Activated T-helper 1 cell treated with Interleukin-2 at 50 U/mL for 16 hours (primary cell): ENCODE measurements at regions not wholly inside any gene's neighbourhood (a gene's known extent, or its start where the extent isn't known, plus 50 kb on each side); places are given as distances from the start of the nearest gene placed in this dataset.

Experiments used
- DNase-seq: peaks from one replicate; pipeline ENCODE4 v3.0.0-alpha.2; 2020; ENCODE audit warnings: low read depth

DNA sequence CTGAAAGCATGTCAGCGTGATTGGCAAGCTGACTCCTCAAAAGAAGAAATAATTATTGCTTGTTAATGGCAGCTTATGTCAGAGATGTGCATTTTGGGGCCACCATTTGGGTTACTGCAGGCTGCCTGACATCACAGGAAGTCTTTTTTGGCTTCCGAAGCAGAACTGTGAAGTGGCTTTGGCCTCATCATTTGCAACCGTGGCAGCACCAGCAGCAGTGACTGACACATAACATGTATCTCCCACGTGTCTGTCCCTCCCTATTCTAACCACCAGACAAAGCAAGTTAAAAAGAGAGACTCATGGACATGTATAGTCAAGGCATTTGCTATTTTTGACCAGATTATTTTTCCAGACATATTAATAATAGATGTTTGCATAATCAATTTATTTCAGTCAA, 488.7 kb upstream of the ACVR2A start:
- DNase-seq: no peak

DNA sequence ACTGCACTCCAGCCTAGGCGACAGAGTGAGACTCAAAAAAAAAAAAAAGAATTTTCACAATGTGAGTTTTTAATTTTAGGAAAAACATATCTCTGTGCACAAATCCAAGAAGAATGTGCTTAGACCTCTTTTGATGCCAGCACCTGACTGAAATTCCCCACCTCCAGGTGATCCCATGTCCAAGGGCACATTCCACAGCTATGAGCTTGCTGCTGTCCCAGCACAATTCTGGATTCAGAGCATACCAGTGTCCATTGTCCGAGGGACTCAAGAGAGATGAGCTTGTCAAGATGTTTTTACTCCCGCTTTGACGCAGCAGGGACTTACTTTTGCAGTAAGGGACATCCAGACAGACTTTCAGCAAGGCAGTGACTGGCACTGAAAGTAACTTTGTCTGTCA, 489.1 kb upstream of the ACVR2A start:
- no peak for DNase-seq

DNA sequence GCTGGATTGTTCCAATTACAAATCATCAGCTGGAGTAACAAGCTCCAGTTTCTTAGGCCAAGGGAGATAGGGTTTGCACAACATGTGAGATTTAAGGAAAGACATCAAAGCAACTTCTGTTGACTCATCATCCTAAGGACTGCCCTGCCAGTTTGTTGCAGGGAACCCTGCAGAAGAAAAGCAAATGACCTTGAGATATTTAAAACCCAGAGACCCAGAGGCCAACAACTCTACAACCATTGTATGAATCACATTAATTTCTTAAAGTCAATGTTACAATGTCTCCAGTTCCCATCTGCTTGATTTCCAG, 491.8 kb upstream of the ACVR2A start:
- no peak for DNase-seq

DNA sequence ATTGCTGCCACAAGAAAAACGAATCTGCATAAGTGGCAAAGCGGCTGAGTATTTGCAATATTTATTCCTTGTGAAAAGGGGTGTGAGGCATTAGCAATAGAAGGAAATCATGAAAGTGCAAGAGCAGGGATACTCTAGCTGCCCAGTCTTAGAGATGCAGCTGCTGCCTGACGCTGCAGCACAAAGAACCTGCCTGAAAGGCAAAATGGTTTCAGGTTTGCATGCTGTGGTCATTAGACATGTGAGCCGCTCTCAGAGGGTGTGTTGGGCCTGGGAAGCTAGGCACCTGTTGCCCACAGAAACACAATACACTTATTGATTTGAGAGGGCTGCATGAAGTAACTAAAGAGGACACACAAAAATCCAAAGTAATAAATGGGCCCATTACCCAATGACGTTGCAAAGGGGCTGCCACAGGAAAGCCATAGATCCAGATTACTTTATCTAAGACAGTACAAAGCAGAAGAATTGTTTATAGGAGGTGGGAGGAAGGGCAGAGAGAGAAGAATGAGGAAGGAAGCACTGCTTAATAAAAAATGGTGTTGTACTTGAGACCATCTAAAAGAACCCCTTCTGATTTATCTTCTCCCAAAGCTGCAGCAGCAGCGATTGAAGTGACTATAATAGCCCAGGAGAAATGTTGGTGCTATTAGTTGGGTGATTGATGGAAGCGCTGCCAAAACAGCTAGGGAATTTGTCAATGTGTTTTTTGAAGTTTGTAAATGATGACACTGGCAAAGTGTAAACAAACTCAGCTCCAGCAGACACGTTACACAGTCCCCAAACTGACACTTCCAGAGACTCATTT, 492.4 kb upstream of the ACVR2A start:
- no peak for DNase-seq

DNA sequence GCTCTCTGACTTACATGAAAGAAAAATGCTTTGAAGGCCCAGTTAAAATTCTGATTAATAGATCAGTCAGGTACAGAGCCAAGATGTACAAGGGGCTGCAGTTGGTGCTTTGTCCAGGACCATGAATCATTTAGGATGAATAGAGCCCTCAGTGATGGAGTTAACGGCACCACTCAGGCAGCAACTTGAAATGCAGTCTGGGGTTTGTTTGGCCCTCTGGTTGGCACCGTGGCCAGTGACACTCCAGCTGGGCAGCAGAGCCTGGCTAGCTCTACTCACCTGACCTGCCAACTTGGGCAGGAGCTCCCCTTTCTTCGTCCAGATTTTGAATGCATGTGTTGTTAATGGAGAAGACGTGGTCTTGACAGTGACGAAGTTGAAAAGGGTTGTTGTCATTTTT, 493.0 kb upstream of the ACVR2A start:
- no peak for DNase-seq

DNA sequence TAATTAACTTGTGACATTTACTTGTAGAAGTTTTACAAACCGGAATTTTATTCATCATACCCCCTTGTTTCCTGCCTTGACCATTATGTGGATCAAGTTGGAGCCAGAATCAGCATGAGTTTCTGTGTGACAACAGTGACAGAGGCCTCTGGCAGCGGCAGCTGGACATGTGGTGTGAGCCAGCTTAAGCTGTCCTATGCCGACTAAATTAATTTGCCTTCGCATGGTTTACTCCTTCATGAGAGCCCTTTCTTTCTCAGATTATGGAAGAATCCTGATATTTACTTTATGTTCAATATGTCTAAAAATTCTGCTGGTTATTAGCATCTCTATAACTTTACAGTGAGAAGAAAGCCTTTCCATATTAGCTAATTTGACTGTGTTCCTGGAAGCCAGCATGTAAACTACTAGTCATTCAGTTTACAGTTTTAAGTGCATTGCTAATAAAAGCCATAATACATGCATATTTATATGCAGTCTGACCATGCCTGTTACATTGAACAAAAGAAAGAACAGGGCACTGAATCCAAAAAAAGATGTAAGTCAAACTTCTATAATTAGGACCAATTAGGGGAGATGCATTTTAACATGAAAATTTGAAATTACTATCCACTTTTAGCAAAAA, 495.8 kb upstream of the ACVR2A start:
- no peak for DNase-seq

DNA sequence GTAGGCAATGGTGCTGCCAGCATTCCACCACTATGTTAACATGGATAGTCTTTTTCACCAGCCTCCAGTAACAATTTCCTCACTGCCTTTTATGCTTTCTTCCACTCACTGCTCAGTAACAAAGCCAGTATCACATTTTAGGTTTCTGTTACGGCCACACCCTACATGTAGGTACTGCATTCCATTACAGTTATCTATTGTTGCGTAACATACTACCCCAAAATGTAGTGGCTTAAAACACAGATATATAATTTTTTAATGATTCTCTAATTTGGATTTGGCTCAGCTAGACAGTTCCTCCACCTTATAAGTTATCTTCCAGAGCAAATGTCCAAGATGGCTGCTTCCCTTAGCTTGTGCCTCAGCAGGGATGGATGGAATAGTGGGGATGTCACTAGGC, 498.7 kb upstream of the ACVR2A start:
- DNase-seq: no peak

DNA sequence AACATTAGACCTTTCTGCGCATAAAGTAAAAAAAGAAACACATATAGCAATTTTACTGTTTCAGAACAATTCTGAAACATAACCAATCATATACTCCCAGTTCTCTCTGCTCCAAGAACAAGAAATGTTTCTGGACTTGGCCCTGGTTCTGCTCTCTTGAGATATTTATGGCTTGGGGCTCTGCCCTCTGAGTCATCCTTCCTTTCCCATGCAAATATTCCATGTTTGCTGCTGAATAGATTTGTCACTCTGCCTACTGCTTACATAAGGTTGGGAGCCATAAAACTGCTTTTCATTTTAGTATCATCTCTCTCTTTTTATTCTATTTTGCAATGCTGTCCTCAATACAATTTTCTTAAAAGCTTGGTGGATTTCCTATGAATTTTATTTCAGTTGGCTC, 499.6 kb upstream of the ACVR2A start:
- DNase-seq: no peak

DNA sequence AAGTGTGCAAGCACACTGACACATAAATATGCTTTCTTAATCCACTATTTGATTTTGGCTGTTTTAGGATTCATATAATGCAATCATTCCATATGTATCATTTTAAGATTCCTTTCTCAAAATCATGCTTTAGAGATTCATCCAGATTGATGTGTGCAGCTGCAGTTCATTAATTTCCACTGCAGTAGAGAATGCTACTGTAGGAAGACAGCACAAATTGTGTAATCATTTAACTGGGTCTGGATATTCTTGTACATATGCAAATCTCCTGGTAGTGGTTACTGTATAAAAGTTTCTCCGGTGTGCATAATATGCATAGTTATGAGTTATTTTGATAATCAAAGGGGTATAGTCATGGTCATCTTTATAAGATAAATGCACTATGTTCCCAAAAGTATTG, 502.5 kb upstream of the ACVR2A start:
- no peak for DNase-seq

DNA sequence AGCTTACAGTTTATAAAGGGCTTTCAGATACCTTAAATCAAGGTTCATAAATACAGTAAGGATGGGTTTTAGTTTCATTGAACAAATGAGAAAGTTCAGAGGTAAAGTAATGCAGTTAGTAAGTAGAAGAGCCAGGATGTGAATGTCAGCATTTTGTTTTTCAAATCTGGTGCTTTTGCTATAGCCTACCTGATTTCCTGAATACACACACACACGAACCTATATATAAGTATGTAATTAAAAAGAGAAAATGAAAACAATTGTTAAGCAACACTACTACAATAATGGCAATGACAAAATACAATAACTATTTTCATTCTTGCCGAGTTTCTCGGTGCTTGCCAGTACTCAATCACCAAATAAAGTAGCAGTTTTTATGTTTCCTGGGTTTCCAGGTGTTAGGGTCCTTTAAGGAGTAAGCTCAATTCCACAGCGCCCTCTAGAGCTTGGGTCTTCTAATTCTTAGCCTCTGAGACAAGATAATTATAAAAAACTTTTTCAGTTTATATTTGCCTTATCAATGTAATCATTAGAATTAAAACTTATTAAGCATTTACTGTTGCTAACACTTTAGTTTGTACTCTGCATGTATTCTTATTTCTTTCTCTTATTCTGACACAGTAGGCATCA, 512.9 kb upstream of the ACVR2A start:
- DNase-seq: peak; percentile 4

DNA sequence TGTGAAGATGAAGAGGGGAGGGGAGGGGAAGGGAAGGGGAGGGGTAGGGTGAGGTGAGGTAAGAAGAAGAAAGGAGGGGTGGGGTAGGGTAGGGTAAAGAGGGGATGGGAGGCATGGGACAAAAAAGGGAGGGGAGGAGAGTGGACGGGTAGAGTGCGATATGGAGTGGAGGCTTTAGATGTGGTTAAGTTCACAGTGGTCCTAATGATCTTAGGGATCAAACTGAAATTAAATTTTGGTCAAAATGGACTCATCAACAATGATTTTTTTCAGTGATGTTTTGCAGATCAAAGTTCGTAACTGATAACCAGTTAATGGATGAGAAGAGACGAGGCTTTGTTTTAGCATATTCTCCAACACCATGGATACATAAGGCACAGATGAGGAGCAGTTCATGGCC, 513.9 kb upstream of the ACVR2A start:
- DNase-seq: no peak

DNA sequence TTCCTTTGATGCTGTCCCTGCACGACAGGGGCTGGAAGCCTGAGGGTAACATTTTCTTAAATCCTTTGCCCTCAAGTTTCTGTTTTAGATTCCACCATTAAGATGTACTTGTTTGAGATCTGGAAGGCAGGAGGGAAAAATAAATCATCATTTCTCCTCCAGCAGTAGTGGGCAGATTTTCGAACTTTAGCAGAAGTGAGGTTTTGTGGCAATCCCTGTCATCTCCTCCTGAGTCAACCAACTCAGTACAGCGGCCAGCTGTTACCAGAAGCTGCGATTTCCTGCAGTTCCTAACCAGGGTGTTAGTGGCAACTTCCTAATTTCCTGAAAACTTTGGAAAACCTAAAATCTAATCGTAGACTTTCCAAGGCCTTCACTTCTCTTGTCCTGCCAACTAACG, 517.2 kb upstream of the ACVR2A start:
- no peak for DNase-seq

DNA sequence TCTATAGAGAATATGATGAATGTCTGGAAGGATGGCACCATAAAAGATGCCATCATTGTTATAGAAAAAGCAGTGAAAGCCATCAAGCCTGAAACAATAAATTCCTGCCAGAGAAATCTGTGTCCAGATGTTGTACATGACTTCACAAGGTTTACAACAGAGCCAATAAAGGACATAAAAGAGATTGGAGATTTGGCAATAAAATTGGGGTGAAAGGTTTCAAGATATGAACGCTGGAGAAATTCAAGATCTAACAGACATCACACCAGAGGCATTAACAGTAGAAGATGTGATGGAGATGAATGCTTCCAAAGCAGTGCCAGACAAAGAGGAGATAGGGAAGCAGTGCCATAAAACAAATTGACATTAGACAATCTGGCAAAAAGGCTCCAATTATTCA, 518.8 kb upstream of the ACVR2A start:
- no peak for DNase-seq

DNA sequence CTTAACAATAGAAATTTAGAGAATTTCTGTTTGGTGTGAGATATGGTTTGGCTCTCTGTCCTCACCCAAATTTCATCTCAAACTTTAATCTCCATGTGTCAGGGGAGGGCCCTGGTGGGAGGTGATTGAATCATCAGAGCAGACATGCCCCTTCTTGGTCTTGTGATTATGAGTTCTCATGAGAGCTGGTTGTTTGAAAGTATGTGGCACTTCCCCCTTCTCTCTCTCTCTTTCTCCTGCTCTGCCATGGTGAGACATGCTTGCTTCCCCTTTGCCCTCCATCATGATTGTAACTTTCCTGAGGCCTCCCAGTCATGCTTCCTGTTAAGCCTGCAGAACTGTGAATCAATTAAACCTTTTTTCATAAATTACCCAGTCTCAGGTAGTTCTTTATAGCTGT, 524.7 kb upstream of the ACVR2A start:
- DNase-seq: no peak

DNA sequence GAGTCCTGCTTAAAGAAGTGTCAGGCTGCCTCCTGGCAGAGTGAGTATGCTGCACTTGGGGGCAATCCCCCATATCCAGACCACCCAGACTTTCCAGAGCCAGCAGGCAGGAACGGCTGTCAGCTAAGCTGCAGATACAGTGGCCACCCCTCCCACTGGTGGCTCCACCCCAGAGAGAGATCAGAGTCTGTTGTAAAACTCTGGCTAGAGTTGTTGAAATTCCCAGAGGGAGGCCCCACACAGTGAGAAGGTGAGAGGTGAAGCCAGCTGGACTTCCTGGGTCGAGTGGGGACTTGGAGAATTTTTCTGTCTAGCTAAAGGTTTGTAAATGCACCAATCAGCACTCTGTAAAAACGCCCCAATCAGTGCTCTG, 533.8 kb upstream of the ACVR2A start:
- DNase-seq: no peak

DNA sequence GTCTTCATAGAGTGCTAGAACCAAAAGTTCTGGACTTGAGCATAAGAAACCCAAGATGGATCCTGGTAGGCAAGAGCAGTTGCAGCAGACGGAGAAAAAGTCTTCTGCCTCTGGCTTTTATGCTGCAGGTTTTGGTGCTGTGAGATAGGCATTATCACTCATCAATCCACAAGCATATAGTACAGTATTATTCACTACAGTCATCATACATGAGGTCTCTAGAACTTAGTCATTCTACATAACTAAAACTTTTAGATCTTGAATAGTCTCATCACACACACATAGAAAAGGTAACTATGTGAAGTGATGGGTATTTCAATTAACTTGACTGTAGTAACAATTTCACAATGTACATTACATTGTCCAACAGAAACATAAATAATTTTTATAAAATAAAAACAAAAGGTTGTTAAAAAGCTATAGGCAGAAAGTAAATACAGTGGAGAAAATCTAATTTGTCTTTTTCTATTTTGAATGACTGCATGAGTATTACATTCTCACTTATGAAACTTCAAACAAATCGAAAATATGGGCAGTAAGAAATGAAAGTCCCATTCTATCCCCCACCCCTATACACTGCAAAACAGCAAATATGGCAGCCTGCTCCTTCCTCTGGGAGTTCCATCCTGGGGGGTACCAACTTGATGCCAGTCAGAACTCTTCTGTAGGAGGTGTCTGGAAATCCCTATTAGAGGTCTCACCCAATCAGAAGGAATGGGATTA, 534.3 kb upstream of the ACVR2A start:
- DNase-seq: no peak

DNA sequence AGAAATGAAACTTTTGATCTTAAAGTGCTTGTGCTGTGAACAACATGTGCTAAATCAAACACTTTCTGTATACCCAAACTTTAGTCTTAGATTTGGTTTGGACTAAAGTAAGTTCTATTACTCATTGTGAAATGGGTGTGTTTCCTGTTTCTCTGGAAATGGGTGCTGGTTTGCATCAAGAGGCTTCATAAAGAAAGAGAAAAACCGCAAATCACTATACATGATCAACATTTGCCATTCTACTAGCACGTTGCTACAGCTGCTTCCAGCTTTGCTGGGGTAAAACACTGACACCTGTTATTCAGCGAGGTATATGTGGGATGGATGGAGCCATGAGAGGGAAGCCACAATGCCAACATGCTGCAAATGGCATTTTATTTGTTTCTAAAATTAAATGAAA, 547.0 kb upstream of the ACVR2A start:
- peak; percentile 13 for DNase-seq

DNA sequence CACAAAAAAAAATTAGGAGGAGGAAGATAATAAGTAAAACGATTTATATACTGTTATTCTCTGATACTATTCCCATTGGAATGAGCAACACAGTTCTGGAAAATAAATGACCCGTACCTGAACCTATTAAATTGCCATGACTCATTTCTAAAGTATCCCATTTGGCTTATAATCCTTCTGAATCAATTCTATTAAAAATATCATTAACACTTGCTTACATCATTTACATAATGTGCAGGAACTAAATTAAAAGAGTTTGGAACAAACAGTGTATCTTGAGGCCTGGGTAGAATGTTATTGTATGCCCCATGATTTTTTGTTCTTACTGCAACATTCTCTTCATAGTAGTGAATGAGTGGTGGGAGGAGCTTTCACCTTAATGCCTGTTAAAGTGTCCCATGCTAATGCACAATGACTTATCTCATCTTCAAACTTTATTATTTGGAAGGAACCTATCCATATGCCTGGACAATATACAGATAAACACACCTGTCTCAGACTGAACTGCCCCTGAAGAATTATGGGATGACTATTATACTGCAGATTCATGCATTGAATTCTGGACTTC, 549.9 kb upstream of the ACVR2A start:
- DNase-seq: no peak

DNA sequence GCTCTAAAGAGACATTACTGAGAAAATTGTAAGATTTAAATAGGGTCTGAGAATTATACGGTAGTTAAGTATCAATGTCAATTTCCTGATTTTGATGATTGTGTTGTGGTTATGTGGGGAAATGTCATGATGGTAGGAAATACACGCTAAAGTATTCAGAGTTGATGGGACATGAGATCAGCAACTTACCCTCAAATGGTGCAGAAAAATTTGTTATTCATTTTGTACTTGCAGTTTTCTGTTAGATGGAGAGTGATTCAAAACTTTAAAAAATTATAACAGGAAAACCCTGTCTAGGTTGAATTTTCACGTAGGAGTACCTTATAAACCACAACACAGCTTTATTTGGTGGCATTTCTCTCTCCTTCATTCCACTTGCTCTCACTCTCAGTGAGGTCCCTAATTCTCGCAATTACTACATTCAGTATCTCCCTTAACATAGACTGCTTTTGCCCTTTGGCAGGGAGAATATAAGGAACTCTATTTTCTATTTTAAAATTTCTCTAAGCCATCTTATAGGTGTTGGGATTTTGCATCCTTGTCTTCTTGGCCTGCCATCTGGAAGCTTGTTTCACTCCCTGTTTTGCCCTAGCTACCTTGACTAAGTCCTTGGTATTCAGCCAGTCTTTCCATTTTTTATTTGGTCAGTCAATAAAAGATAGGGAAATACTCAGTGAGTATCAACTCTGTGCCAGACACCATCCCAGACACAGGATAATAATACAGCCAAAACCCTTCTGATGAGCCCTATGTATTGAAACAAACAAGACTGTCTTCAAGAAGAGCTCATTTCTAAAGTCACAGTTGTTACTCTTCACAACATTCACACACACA, 550.6 kb upstream of the ACVR2A start:
- no peak for DNase-seq

DNA sequence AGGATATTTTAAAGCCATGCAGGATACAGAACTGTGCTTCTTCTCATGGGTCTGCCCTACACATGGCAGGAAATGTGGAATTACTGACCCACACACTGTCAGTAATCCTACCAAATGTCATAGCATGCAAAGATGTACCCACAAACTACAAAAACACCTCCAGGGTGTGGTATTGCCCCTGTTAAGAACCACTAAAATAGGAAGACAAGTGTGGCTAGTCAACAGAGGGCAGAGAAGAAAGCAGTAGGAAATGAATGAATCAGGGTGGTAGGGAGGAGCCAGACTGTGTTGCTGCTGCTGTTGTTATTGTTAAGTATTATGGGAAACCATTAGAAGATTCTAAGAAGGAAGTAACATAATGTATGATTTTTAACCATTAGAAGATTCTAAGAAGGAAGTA, 556.7 kb upstream of the ACVR2A start:
- no peak for DNase-seq

DNA sequence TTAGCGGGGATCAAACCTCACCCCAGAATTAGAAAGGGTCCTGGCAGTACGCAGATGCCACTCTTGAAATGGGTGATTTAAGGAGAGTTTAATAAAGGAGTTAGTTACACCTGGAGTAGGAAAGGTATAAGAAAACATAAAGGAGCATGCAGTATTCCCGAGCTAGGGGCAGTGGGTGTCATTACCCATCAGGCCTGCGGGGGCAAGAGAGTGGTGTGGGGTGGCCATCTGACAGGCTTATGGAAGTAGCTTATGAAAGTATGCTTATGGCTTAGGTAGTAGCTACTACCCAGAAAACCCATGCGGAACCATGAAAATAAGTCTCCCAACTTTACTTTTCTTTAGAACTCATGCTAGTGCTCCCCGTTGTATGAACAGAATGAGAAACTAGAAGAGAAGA, 568.9 kb upstream of the ACVR2A start:
- DNase-seq: no peak

DNA sequence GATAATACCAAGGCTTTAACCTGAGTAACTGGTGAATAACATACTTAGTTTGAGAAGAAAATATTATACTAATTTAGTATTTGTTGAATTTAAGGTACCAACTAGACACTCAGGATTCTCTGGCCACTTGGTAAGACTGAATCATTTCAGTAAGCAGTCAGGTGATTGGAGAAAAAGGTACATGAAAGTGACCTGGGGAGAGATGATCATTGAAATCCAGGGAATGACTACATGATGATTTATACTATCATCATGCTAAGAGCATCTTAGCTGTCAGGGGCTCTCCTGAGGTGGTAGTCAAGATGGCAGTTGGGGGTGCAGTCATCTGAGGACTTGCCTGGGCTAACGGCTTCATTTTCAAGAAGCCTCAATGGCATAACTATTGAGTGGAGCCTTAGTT, 571.2 kb upstream of the ACVR2A start:
- no peak for DNase-seq
